ENCODE measurements at regions not wholly inside any gene's neighbourhood (a gene's known extent, or its start where the extent isn't known, plus 50 kb on each side); places are given as distances from the start of the nearest gene placed in this dataset.

DNA sequence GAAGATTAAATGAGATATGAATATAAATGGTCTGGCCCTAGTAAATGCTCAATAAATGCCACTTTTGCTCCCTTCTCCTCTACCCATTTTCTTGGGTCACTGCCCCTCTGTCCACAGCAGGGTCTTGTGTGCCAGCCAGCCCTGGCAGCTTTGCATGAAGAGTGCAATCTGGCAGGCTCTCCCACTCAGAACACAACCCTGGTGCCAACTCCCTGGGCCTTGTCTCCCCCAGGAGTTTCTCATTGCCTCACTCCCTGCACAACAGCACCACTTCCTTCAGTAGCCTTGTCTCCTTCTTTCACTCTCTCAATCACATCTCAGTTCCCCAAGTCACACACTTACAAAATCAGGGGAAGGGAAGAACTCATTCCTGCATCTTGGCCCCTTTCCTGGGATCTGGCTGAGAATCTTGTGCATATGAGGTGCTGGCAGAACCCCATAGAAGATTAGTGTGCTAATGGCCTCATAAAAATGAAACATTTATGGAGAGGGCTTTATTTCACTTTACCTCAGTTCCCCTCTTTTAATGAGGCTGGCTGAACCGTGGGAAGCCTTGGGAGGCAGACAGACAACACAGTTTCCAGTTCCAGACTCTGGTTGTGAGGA lies 445.9 kb upstream of the PROK2 start:
- TF ChIP-seq, protein P1, sequence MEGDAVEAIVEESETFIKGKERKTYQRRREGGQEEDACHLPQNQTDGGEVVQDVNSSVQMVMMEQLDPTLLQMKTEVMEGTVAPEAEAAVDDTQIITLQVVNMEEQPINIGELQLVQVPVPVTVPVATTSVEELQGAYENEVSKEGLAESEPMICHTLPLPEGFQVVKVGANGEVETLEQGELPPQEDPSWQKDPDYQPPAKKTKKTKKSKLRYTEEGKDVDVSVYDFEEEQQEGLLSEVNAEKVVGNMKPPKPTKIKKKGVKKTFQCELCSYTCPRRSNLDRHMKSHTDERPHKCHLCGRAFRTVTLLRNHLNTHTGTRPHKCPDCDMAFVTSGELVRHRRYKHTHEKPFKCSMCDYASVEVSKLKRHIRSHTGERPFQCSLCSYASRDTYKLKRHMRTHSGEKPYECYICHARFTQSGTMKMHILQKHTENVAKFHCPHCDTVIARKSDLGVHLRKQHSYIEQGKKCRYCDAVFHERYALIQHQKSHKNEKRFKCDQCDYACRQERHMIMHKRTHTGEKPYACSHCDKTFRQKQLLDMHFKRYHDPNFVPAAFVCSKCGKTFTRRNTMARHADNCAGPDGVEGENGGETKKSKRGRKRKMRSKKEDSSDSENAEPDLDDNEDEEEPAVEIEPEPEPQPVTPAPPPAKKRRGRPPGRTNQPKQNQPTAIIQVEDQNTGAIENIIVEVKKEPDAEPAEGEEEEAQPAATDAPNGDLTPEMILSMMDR (IDR thresholded peaks at IDR 0.05; ENCODE audit: borderline replicate concordance, insufficient read depth, low read depth, low read length) = no peak
- H3K4me3 ChIP-seq (ENCODE audit: low read depth, low read length) = no peak overlapping the region

DNA sequence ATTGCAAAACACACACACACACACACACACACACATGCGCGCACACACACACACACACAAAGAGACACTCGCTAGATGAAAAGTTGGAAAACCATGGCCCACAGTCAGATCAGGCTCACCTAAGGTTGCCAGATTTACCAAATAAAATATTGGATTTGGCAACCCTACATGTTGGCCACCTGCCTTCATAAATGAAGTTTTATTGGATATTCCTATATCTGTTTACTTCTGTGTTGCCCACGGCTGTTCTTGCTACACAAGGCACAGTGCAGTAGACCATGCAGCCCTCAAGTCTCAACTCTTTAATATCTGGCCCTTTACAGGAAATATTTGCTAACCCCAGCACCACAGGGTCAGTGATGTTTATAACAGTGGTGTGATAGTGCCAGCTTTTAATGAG lies 445.0 kb upstream of the PROK2 start:
- TF ChIP-seq, protein P1 (IDR thresholded peaks at IDR 0.05; ENCODE audit: borderline replicate concordance, insufficient read depth, low read depth, low read length) = no peak
- H3K4me3 ChIP-seq (ENCODE audit: low read depth, low read length) = no peak overlapping the region

DNA sequence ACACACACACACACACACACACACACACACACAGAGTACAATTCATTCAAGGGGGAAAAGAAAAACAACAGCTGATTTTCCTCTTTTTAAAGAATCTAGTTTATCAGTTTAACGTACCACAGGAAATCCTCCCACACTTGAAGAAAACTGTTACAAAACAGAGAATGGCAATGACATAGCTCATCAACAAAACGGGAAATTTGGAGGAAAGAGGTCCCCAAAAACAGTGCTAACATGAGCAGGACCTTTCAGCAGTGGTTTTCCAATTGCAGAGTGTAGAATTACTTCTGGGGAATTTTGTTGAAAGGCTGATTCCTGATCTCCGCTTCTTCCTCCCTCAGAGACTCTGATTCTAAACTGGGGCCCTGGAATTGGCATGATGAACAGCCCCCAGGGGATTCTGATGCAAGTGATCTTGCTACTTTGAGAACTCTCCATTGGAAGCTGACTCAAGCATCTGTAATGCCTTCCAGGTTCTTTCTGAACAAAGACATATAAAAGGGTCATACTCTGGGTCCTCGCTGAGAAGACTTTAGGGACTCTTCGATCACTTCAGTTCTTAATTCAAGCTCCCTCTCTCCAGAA lies 442.6 kb upstream of the PROK2 start:
- H3K4me3 ChIP-seq (ENCODE audit: low read depth, low read length) = no peak overlapping the region
- TF ChIP-seq, protein P1 (IDR thresholded peaks at IDR 0.05; ENCODE audit: borderline replicate concordance, insufficient read depth, low read depth, low read length) = no peak

DNA sequence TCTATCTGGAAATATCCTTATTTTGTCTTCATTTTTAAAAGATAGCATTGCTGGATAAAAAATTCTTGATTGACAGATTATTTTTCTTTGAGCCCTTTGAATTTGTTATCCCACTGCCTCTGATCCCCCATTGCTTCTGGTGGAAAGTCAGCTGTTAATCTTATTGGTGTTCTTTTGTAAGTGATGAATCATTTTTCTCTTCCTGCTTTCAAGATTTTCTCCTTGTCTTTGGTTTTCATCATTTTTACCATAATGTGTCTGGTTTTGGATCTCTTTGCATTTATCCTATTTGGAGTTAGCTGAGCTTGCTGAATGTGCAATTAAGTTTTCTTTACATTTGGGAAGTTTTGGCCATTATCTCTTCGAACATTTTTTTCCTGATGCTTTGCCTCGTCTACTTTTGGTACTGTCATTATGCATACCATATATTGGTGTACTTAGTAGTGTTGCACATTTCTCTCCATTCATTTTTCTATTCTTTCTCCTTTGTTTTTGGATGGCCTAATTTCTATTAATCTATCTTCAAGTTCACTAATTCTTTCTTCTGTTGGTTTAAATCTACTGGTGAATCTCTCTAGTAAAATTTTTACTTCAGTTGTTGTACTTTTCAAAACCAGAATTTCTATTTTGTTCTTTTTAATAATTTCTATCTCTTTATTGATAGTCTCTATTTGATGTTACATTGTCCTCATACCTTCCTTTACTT lies 440.0 kb upstream of the PROK2 start:
- TF ChIP-seq, protein P1 (IDR thresholded peaks at IDR 0.05; ENCODE audit: borderline replicate concordance, insufficient read depth, low read depth, low read length) = no peak
- no peak overlapping the region for H3K4me3 ChIP-seq (ENCODE audit: low read depth, low read length)

DNA sequence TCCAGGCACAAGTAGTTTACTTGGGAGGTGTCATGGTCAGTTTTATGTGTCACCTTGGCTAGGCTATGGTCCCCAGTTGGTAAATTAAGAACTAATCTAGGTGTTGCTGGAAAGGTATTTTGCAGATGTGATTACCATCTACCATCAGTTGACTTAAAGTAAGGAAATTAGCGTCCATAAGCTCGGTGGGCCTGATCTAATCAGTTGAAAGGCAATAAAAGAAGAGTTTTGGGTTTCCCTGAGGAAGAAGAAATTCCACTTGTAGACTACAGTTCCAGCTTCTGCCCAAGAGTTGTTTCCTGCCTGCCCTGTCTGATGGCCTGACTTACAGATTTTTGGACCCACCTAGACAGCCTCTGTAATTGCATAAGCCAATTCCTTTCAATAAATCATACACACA lies 438.7 kb upstream of the PROK2 start:
- TF ChIP-seq, protein P1 (IDR thresholded peaks at IDR 0.05; ENCODE audit: borderline replicate concordance, insufficient read depth, low read depth, low read length) = no peak
- no peak overlapping the region for H3K4me3 ChIP-seq (ENCODE audit: low read depth, low read length)

DNA sequence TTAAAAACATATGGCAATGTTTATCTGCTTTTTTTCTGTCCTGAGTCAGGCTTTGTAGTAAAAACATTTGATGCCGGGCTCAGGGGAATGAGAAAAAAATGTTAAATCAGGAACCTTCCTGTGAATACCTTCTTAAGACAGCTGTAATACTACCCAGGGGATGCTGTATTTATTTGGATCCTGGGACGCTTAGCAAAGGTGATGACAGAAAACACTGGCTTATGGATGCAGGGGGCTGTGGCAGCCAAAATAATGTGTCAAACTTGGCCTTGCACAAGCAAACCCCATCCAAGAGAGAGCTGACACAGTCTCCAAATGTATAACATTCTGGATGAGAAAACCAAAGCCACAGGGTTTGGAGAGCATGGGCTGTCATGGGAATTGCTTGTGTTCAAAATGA lies 438.2 kb upstream of the PROK2 start:
- H3K4me3 ChIP-seq (ENCODE audit: low read depth, low read length) = no peak overlapping the region
- TF ChIP-seq, protein P1 (IDR thresholded peaks at IDR 0.05; ENCODE audit: borderline replicate concordance, insufficient read depth, low read depth, low read length) = no peak

DNA sequence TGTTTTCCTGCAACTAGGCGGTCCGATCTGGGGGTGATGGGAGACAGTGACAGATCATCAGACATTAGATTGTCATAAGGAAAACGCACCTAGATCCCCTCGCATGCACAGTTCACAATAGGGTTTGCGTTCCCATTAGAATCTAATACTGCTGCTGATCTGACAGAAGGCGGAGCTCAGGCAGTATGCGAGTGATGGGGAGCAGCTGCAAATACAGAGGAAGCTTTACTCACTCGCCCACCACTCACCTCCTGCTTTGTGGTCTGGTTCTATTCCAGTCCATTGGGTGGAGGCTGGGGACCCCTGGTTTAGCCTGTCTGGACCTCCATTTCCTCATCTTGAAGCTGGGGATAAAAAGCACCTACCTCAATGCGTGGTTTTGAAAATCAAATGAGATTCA lies 437.5 kb upstream of the PROK2 start:
- TF ChIP-seq, protein P1 (IDR thresholded peaks at IDR 0.05; ENCODE audit: borderline replicate concordance, insufficient read depth, low read depth, low read length) = no peak
- H3K4me3 ChIP-seq (ENCODE audit: low read depth, low read length) = no peak overlapping the region

Data from GM12875 (cell line).